Gastroesophageal sphincter (tissue), 4 donors: ENCODE measurements at regions not wholly inside any gene's neighbourhood (a gene's known extent, or its start where the extent isn't known, plus 50 kb on each side); places are given as distances from the start of the nearest gene placed in this dataset.

Source experiments
- ATAC-seq: fragments of 150-250 bp; one replicate; pipeline ENCODE4 v1.9.1; 2016; ENCODE audit warnings: mild to moderate bottlenecking, moderate library complexity
- H3K27ac ChIP-seq, 4 donors: fragments of 200-600 bp; sonication (generic) in 3 of 4; 1 replicate in 3 of 4; 2 replicates in 1 of 4; pipeline ENCODE4 v1.5.1; 2016 to 2019
- H3K27me3 ChIP-seq: fragments of 200-600 bp; sonication (generic); one replicate; pipeline ENCODE4 v1.5.1; 2019
- H3K36me3 ChIP-seq, 2 donors: fragments of 200-600 bp; sonication (generic); one replicate each; pipeline ENCODE4 v1.5.1; 2019; ENCODE audit warnings: control low read depth in 1 of 2
- H3K4me1 ChIP-seq, 3 donors: fragments of 200-600 bp; sonication (generic); 1 replicate in 2 of 3; 2 replicates in 1 of 3; pipeline ENCODE4 v1.5.1; 2016 to 2019; ENCODE audit warnings: control low read depth in 2 of 3
- H3K4me3 ChIP-seq, 2 donors: fragments of 200-600 bp; sonication (generic); one replicate each; pipeline ENCODE4 v1.5.1; 2019; ENCODE audit warnings: mild to moderate bottlenecking in 1 of 2, moderate library complexity in 1 of 2
- H3K9me3 ChIP-seq, 3 donors: fragments of 200-600 bp; sonication (generic); one replicate each; pipeline ENCODE4 v1.5.1; 2017 to 2019; ENCODE audit warnings: control low read depth in 2 of 3
- CTCF ChIP-seq, 4 experiments: fragments of 200-600 bp in 2 of 4; fragments of 450-650 bp in 2 of 4; sonication (generic) in 1 of 4; IDR thresholded peaks; one replicate each; pipeline ENCODE4 v1.5.1; 2017 to 2019; ENCODE audit warnings: antibody characterized with exemption in 4 of 4, mild to moderate bottlenecking in 2 of 4, moderate library complexity in 2 of 4
- EP300 ChIP-seq: sonication (generic); formaldehyde crosslinking; IDR thresholded peaks from one replicate; pipeline ENCODE4 v1.6.1; 2017; ENCODE audit warnings: antibody characterized with exemption, mild to moderate bottlenecking
- POLR2A ChIP-seq, 2 donors: fragments of 450-650 bp; IDR thresholded peaks; one replicate each; pipeline ENCODE4 v1.6.1; 2017; ENCODE audit warnings: antibody characterized with exemption in 2 of 2, mild to moderate bottlenecking in 2 of 2, moderate library complexity in 1 of 2
- POLR2AphosphoS5 ChIP-seq: sonication (generic); formaldehyde crosslinking; IDR thresholded peaks from one replicate; pipeline ENCODE4 v1.6.1; 2017; ENCODE audit warnings: antibody characterized with exemption
- WGBS, 2 donors: methylation state at CpG; one replicate each; pipeline ENCODE4 v1.1.5; 2018; ENCODE audit warnings: low coverage in 1 of 2; 5-methylcytosine and 5-hydroxymethylcytosine counted together

DNA sequence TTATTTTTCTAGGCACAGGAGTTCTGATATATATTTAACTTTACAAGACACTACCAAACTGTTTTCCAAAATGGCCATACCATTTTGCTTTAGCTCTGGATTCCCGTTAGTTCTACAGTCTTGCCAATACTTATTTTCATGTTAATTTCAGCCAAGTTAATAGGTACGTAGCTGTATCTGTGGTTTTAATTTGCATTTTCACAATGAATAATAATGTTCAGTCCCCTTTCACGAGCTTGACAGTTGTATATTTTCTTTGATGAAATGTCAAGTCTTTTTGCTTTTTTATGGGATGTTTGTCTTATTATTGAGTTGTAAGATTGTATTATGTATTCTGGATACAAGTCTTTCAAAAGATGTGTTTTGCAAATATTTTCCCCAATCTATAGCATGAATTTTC lies 50.6 kb upstream of the GALNT5 start:
- H3K27ac ChIP-seq: no peak overlapping the region
- H3K4me3 ChIP-seq: no peak overlapping the region
- H3K27me3 ChIP-seq: no peaks in the 10 kb centered on the region
- no peaks in the 10 kb centered on the region for H3K4me1 ChIP-seq
- no peaks in the 10 kb centered on the region for H3K36me3 ChIP-seq
- no peak for ATAC-seq
- TF ChIP-seq POLR2AphosphoS5: no peak
- TF ChIP-seq EP300: no peak
- no peak for TF ChIP-seq POLR2A (IDR thresholded peaks at IDR 0.05)
- no peak for TF ChIP-seq CTCF (IDR thresholded peaks at IDR 0.05)
- no peaks in the 10 kb centered on the region for H3K9me3 ChIP-seq
- 65 to 67% methylated on average over 3 of the region's 3 CpGs for WGBS, 2 donors
